ENCODE measurements at regions not wholly inside any gene's neighbourhood (a gene's known extent, or its start where the extent isn't known, plus 50 kb on each side); places are given as distances from the start of the nearest gene placed in this dataset.

DNA sequence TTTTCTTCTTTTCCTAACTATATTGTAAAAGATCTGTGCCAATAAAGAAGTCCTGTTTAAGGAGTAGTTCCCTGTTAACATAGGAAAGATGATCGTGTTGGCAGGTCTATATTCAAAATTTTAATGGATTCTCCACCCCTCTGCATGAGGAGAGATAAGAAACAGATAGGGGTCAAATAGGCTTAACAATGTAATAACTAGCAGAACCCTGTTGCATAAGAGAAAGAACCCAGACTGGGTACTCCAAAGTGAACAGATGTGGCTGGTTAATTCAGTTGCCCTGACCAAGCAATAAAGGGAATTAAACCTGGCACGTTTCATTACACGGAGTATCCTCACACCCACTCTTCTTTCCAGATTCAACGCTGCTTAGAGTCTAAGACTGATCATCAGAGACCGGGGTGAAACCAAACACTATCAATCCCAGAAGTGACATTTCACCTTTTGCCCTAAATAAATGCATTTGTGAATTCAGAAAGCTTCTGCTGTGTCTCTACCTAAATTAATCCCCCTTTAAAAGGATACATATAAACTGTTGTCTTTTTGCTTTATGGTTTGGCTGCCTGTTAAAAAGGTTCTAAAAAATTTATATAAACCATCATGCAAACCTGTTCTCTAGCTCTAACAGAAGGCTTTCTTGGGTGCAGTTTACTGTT lies 1276.9 kb upstream of the WWC1 start:
- TF ChIP-seq, protein P1, sequence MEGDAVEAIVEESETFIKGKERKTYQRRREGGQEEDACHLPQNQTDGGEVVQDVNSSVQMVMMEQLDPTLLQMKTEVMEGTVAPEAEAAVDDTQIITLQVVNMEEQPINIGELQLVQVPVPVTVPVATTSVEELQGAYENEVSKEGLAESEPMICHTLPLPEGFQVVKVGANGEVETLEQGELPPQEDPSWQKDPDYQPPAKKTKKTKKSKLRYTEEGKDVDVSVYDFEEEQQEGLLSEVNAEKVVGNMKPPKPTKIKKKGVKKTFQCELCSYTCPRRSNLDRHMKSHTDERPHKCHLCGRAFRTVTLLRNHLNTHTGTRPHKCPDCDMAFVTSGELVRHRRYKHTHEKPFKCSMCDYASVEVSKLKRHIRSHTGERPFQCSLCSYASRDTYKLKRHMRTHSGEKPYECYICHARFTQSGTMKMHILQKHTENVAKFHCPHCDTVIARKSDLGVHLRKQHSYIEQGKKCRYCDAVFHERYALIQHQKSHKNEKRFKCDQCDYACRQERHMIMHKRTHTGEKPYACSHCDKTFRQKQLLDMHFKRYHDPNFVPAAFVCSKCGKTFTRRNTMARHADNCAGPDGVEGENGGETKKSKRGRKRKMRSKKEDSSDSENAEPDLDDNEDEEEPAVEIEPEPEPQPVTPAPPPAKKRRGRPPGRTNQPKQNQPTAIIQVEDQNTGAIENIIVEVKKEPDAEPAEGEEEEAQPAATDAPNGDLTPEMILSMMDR (IDR thresholded peaks at IDR 0.05; ENCODE audit: low read depth, low read length, missing input control): no peak
- TF ChIP-seq RAD21 (IDR thresholded peaks at IDR 0.05) (no peak), TAF1 (conservative IDR thresholded peaks at IDR 0.05) (no peak), NR2F2 (IDR thresholded peaks at IDR 0.05) (no peak), SP1 (IDR thresholded peaks at IDR 0.05) (no peak), FOXA1 (IDR thresholded peaks at IDR 0.05) (no peak), HNF4G (IDR thresholded peaks at IDR 0.05) (no peak), RXRA (IDR thresholded peaks at IDR 0.05) (no peak), GABPA (IDR thresholded peaks at IDR 0.05 in 1 of 2, conservative IDR thresholded peaks at IDR 0.05 in 1 of 2) (no peak)
- TF ChIP-seq, protein P2, sequence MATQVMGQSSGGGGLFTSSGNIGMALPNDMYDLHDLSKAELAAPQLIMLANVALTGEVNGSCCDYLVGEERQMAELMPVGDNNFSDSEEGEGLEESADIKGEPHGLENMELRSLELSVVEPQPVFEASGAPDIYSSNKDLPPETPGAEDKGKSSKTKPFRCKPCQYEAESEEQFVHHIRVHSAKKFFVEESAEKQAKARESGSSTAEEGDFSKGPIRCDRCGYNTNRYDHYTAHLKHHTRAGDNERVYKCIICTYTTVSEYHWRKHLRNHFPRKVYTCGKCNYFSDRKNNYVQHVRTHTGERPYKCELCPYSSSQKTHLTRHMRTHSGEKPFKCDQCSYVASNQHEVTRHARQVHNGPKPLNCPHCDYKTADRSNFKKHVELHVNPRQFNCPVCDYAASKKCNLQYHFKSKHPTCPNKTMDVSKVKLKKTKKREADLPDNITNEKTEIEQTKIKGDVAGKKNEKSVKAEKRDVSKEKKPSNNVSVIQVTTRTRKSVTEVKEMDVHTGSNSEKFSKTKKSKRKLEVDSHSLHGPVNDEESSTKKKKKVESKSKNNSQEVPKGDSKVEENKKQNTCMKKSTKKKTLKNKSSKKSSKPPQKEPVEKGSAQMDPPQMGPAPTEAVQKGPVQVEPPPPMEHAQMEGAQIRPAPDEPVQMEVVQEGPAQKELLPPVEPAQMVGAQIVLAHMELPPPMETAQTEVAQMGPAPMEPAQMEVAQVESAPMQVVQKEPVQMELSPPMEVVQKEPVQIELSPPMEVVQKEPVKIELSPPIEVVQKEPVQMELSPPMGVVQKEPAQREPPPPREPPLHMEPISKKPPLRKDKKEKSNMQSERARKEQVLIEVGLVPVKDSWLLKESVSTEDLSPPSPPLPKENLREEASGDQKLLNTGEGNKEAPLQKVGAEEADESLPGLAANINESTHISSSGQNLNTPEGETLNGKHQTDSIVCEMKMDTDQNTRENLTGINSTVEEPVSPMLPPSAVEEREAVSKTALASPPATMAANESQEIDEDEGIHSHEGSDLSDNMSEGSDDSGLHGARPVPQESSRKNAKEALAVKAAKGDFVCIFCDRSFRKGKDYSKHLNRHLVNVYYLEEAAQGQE (IDR thresholded peaks at IDR 0.05): no peak
- TF ChIP-seq, protein P3, sequence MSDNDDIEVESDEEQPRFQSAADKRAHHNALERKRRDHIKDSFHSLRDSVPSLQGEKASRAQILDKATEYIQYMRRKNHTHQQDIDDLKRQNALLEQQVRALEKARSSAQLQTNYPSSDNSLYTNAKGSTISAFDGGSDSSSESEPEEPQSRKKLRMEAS (IDR thresholded peaks at IDR 0.05): no peak

Data from liver (tissue), 3 donors.